ENCODE measurements at regions not wholly inside any gene's neighbourhood (a gene's known extent, or its start where the extent isn't known, plus 50 kb on each side); places are given as distances from the start of the nearest gene placed in this dataset.

DNA sequence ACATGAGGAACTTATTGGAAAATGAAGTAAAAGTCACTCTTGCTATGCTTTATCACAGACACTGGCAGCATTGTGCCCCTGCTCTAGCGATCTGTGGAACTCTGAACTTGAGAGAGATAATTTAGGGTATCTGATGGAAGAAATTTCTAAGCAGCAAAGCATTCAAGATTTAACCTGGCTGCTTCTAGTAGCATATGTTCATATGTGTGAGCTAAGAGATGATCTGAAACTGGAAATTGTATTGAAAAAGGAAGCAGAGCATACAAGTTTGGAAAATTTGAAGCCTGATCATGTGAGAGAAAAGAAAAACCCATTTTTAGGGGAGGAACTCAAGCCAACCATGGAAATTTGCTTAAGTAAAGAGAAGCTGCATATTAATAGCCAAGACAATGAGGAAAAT, 657.7 kb downstream of the TRAM1L1 start:
- H3K4me3 ChIP-seq (replicated peaks; ENCODE audit: insufficient read depth, low read length) = no peak overlapping the region
- TF ChIP-seq POLR2AphosphoS5 (IDR thresholded peaks at IDR 0.05; ENCODE audit: low read depth) (no peak), SPI1 (IDR thresholded peaks at IDR 0.05; ENCODE audit: borderline replicate concordance, low read depth) (no peak), GABPA (IDR thresholded peaks at IDR 0.05; ENCODE audit: low read depth) (no peak)
- TF ChIP-seq, protein P1, sequence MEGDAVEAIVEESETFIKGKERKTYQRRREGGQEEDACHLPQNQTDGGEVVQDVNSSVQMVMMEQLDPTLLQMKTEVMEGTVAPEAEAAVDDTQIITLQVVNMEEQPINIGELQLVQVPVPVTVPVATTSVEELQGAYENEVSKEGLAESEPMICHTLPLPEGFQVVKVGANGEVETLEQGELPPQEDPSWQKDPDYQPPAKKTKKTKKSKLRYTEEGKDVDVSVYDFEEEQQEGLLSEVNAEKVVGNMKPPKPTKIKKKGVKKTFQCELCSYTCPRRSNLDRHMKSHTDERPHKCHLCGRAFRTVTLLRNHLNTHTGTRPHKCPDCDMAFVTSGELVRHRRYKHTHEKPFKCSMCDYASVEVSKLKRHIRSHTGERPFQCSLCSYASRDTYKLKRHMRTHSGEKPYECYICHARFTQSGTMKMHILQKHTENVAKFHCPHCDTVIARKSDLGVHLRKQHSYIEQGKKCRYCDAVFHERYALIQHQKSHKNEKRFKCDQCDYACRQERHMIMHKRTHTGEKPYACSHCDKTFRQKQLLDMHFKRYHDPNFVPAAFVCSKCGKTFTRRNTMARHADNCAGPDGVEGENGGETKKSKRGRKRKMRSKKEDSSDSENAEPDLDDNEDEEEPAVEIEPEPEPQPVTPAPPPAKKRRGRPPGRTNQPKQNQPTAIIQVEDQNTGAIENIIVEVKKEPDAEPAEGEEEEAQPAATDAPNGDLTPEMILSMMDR (IDR thresholded peaks at IDR 0.05; ENCODE audit: insufficient read depth, low read length) = no peak
- TF ChIP-seq, protein P2, sequence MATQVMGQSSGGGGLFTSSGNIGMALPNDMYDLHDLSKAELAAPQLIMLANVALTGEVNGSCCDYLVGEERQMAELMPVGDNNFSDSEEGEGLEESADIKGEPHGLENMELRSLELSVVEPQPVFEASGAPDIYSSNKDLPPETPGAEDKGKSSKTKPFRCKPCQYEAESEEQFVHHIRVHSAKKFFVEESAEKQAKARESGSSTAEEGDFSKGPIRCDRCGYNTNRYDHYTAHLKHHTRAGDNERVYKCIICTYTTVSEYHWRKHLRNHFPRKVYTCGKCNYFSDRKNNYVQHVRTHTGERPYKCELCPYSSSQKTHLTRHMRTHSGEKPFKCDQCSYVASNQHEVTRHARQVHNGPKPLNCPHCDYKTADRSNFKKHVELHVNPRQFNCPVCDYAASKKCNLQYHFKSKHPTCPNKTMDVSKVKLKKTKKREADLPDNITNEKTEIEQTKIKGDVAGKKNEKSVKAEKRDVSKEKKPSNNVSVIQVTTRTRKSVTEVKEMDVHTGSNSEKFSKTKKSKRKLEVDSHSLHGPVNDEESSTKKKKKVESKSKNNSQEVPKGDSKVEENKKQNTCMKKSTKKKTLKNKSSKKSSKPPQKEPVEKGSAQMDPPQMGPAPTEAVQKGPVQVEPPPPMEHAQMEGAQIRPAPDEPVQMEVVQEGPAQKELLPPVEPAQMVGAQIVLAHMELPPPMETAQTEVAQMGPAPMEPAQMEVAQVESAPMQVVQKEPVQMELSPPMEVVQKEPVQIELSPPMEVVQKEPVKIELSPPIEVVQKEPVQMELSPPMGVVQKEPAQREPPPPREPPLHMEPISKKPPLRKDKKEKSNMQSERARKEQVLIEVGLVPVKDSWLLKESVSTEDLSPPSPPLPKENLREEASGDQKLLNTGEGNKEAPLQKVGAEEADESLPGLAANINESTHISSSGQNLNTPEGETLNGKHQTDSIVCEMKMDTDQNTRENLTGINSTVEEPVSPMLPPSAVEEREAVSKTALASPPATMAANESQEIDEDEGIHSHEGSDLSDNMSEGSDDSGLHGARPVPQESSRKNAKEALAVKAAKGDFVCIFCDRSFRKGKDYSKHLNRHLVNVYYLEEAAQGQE (IDR thresholded peaks at IDR 0.05; ENCODE audit: insufficient replicate concordance, low read depth) = no peak
- H3K27ac ChIP-seq (replicated peaks) = no peak overlapping the region
- no peaks in the 10 kb centered on the region for H3K27me3 ChIP-seq (ENCODE audit: insufficient read depth, poor library complexity, severe bottlenecking)
- DNase-seq (ENCODE audit: low read depth in 1 of 2, low spot score in 1 of 2) = no peak

GRCh38 chr4:116413222-116413621, 672.2 kb downstream of the TRAM1L1 start:
- H3K4me3 ChIP-seq (replicated peaks; ENCODE audit: insufficient read depth, low read length) = no peak overlapping the region
- TF ChIP-seq, protein P2 (IDR thresholded peaks at IDR 0.05; ENCODE audit: insufficient replicate concordance, low read depth) = no peak
- TF ChIP-seq GABPA (IDR thresholded peaks at IDR 0.05; ENCODE audit: low read depth) (no peak), SPI1 (IDR thresholded peaks at IDR 0.05; ENCODE audit: borderline replicate concordance, low read depth) (no peak), POLR2AphosphoS5 (IDR thresholded peaks at IDR 0.05; ENCODE audit: low read depth) (no peak)
- TF ChIP-seq, protein P1 (IDR thresholded peaks at IDR 0.05; ENCODE audit: insufficient read depth, low read length) = no peak
- no peak for DNase-seq (ENCODE audit: low read depth in 1 of 2, low spot score in 1 of 2)
- no peaks in the 10 kb centered on the region for H3K27me3 ChIP-seq (ENCODE audit: insufficient read depth, poor library complexity, severe bottlenecking)
- H3K27ac ChIP-seq (replicated peaks) = no peak overlapping the region

- Histone ChIP-seq H3K4me3 (replicated peaks; ENCODE audit: insufficient read depth, low read length) (no peak overlapping the region), H3K27me3 (ENCODE audit: insufficient read depth, poor library complexity, severe bottlenecking) (no peaks in the 10 kb centered on the region), H3K27ac (replicated peaks) (no peak overlapping the region)
- DNase-seq (ENCODE audit: low read depth in 1 of 2, low spot score in 1 of 2) = no peak
- TF ChIP-seq, protein P2 (IDR thresholded peaks at IDR 0.05; ENCODE audit: insufficient replicate concordance, low read depth) = no peak
Observed at GRCh38 chr4:116401293-116401692, 684.1 kb downstream of the TRAM1L1 start.

- no peak overlapping the region for H3K27ac ChIP-seq (replicated peaks)
- TF ChIP-seq SPI1 (IDR thresholded peaks at IDR 0.05; ENCODE audit: borderline replicate concordance, low read depth) = no peak
- H3K27me3 ChIP-seq (ENCODE audit: insufficient read depth, poor library complexity, severe bottlenecking) = no peaks in the 10 kb centered on the region
- no peak overlapping the region for H3K4me3 ChIP-seq (replicated peaks; ENCODE audit: insufficient read depth, low read length)
- peak in 1 of 2 experiments; percentile 10 for DNase-seq (ENCODE audit: low read depth in 1 of 2, low spot score in 1 of 2)
Observed at GRCh38 chr4:116400480-116400879, 684.9 kb downstream of the TRAM1L1 start.

Data from HL-60 (cell line).